ENCODE measurements at regions not wholly inside any gene's neighbourhood (a gene's known extent, or its start where the extent isn't known, plus 50 kb on each side); places are given as distances from the start of the nearest gene placed in this dataset.
A peak's percentile ranks its signal among the peaks of the same experiment; 100 is the strongest.

GRCh38 chr16:54636221-54636793 lies 294.4 kb upstream of the IRX5 start:
- no peaks in the 10 kb centered on the region for H3K4me1 ChIP-seq (ENCODE audit: insufficient read depth, insufficient read length)
- no peaks in the 10 kb centered on the region for H3K36me3 ChIP-seq (ENCODE audit: insufficient read depth, insufficient read length, low read length)
- H3K27me3 ChIP-seq (ENCODE audit: insufficient read depth, insufficient read length), result no peaks in the 10 kb centered on the region
- H3K4me3 ChIP-seq (ENCODE audit: insufficient read length, low read depth), result no peak overlapping the region
- no peak for TF ChIP-seq ZNF274 (IDR thresholded peaks at IDR 0.05; ENCODE audit: low read depth, low read length)
- TF ChIP-seq SUZ12 (IDR thresholded peaks at IDR 0.05; ENCODE audit: extremely low read depth, insufficient read depth, insufficient read length), result no peak
- no peak for TF ChIP-seq YY1 (IDR thresholded peaks at IDR 0.05; ENCODE audit: insufficient read depth, insufficient read length)
- no peaks in the 10 kb centered on the region for H3K9me3 ChIP-seq (ENCODE audit: insufficient read depth, low read length)
- no peak for DNase-seq (ENCODE audit: low read depth, low spot score)
- H3K9ac ChIP-seq (ENCODE audit: insufficient read length, low read depth), result no peak overlapping the region

- no peaks in the 10 kb centered on the region for H3K36me3 ChIP-seq (ENCODE audit: insufficient read depth, insufficient read length, low read length)
- no peaks in the 10 kb centered on the region for H3K4me1 ChIP-seq (ENCODE audit: insufficient read depth, insufficient read length)
- no peaks in the 10 kb centered on the region for H3K27me3 ChIP-seq (ENCODE audit: insufficient read depth, insufficient read length)
- H3K9me3 ChIP-seq (ENCODE audit: insufficient read depth, low read length), result no peaks in the 10 kb centered on the region
- DNase-seq (ENCODE audit: low read depth, low spot score), result no peak
- TF ChIP-seq SUZ12 (IDR thresholded peaks at IDR 0.05; ENCODE audit: extremely low read depth, insufficient read depth, insufficient read length) (no peak), YY1 (IDR thresholded peaks at IDR 0.05; ENCODE audit: insufficient read depth, insufficient read length) (peak; percentile 63)
- no peak overlapping the region for H3K4me3 ChIP-seq (ENCODE audit: insufficient read length, low read depth)
- no peak overlapping the region for H3K9ac ChIP-seq (ENCODE audit: insufficient read length, low read depth)
Observed at GRCh38 chr16:54633943-54634362, 296.7 kb upstream of the IRX5 start.

- H3K4me3 ChIP-seq (ENCODE audit: insufficient read length, low read depth), result no peak overlapping the region
- H3K9ac ChIP-seq (ENCODE audit: insufficient read length, low read depth), result no peak overlapping the region
- H3K36me3 ChIP-seq (ENCODE audit: insufficient read depth, insufficient read length, low read length), result no peaks in the 10 kb centered on the region
- DNase-seq (ENCODE audit: low read depth, low spot score), result no peak
- H3K9me3 ChIP-seq (ENCODE audit: insufficient read depth, low read length), result no peaks in the 10 kb centered on the region
- no peaks in the 10 kb centered on the region for H3K27me3 ChIP-seq (ENCODE audit: insufficient read depth, insufficient read length)
- H3K4me1 ChIP-seq (ENCODE audit: insufficient read depth, insufficient read length), result peaks cover 3% of the 10 kb centered on the region
- TF ChIP-seq SUZ12 (IDR thresholded peaks at IDR 0.05; ENCODE audit: extremely low read depth, insufficient read depth, insufficient read length) (no peak), YY1 (IDR thresholded peaks at IDR 0.05; ENCODE audit: insufficient read depth, insufficient read length) (no peak), ZNF274 (IDR thresholded peaks at IDR 0.05; ENCODE audit: low read depth, low read length) (no peak)
Observed at GRCh38 chr16:54632322-54633220, 298.1 kb upstream of the IRX5 start.

GRCh38 chr16:54631782-54632181 lies 298.9 kb upstream of the IRX5 start:
- no peaks in the 10 kb centered on the region for H3K9me3 ChIP-seq (ENCODE audit: insufficient read depth, low read length)
- TF ChIP-seq YY1 (IDR thresholded peaks at IDR 0.05; ENCODE audit: insufficient read depth, insufficient read length), result no peak
- no peak for TF ChIP-seq SUZ12 (IDR thresholded peaks at IDR 0.05; ENCODE audit: extremely low read depth, insufficient read depth, insufficient read length)
- no peak for TF ChIP-seq ZNF274 (IDR thresholded peaks at IDR 0.05; ENCODE audit: low read depth, low read length)
- H3K36me3 ChIP-seq (ENCODE audit: insufficient read depth, insufficient read length, low read length), result no peaks in the 10 kb centered on the region
- no peak for DNase-seq (ENCODE audit: low read depth, low spot score)
- H3K4me3 ChIP-seq (ENCODE audit: insufficient read length, low read depth), result no peak overlapping the region
- H3K9ac ChIP-seq (ENCODE audit: insufficient read length, low read depth), result no peak overlapping the region
- H3K27me3 ChIP-seq (ENCODE audit: insufficient read depth, insufficient read length), result no peaks in the 10 kb centered on the region
- peaks cover 4% of the 10 kb centered on the region for H3K4me1 ChIP-seq (ENCODE audit: insufficient read depth, insufficient read length)

- peaks cover 4% of the 10 kb centered on the region for H3K4me1 ChIP-seq (ENCODE audit: insufficient read depth, insufficient read length)
Observed at GRCh38 chr16:54630284-54630967, 300.2 kb upstream of the IRX5 start.

GRCh38 chr16:54628796-54629625 lies 301.7 kb upstream of the IRX5 start:
- Histone ChIP-seq H3K27me3 (ENCODE audit: insufficient read depth, insufficient read length) (no peaks in the 10 kb centered on the region), H3K4me1 (ENCODE audit: insufficient read depth, insufficient read length) (peaks cover 4% of the 10 kb centered on the region), H3K36me3 (ENCODE audit: insufficient read depth, insufficient read length, low read length) (no peaks in the 10 kb centered on the region), H3K9me3 (ENCODE audit: insufficient read depth, low read length) (no peaks in the 10 kb centered on the region), H3K4me3 (ENCODE audit: insufficient read length, low read depth) (no peak overlapping the region), H3K9ac (ENCODE audit: insufficient read length, low read depth) (no peak overlapping the region)
- DNase-seq (ENCODE audit: low read depth, low spot score), result no peak
- no peak for TF ChIP-seq ZNF274 (IDR thresholded peaks at IDR 0.05; ENCODE audit: low read depth, low read length)

More at GRCh38 chr16:54630284-54630967, 300.2 kb upstream of the IRX5 start:
- Histone ChIP-seq H3K9ac (ENCODE audit: insufficient read length, low read depth) (no peak overlapping the region), H3K27me3 (ENCODE audit: insufficient read depth, insufficient read length) (no peaks in the 10 kb centered on the region), H3K4me3 (ENCODE audit: insufficient read length, low read depth) (no peak overlapping the region), H3K9me3 (ENCODE audit: insufficient read depth, low read length) (no peaks in the 10 kb centered on the region), H3K36me3 (ENCODE audit: insufficient read depth, insufficient read length, low read length) (no peaks in the 10 kb centered on the region)
- TF ChIP-seq ZNF274 (IDR thresholded peaks at IDR 0.05; ENCODE audit: low read depth, low read length) (no peak), YY1 (IDR thresholded peaks at IDR 0.05; ENCODE audit: insufficient read depth, insufficient read length) (no peak), SUZ12 (IDR thresholded peaks at IDR 0.05; ENCODE audit: extremely low read depth, insufficient read depth, insufficient read length) (no peak)
- no peak for DNase-seq (ENCODE audit: low read depth, low spot score)

All from NT2/D1 (cell line).